GM19372 (cell line): ENCODE measurements at regions not wholly inside any gene's neighbourhood (a gene's known extent, or its start where the extent isn't known, plus 50 kb on each side); places are given as distances from the start of the nearest gene placed in this dataset.

Source experiments
- ATAC-seq: cut with Tn5 transposase; IDR thresholded peaks from one replicate; pipeline ENCODE4 v1.9.1; 2021; ENCODE audit warnings: mild to moderate bottlenecking, low read depth, moderate library complexity; ENCODE audit not compliant: unreplicated experiment

- ATAC-seq: no peak
Observed at GRCh38 chr4:89439533-89439932, 131.9 kb upstream of the GPRIN3 start.

GRCh38 chr4:89438102-89438831 lies 130.7 kb upstream of the GPRIN3 start:
- ATAC-seq: peak; percentile 64

GRCh38 chr4:89434364-89434988 lies 126.9 kb upstream of the GPRIN3 start:
- no peak for ATAC-seq

- no peak for ATAC-seq
Observed at GRCh38 chr4:89427782-89428181, 120.2 kb upstream of the GPRIN3 start.

GRCh38 chr4:89425023-89425422 lies 117.4 kb upstream of the GPRIN3 start:
- ATAC-seq: no peak

GRCh38 chr4:89422441-89422990 lies 114.9 kb upstream of the GPRIN3 start:
- no peak for ATAC-seq

GRCh38 chr4:89420507-89420906 lies 112.9 kb upstream of the GPRIN3 start:
- ATAC-seq: no peak

GRCh38 chr4:89419111-89419695 lies 111.6 kb upstream of the GPRIN3 start:
- no peak for ATAC-seq

GRCh38 chr4:89416960-89417359 lies 109.4 kb upstream of the GPRIN3 start:
- ATAC-seq: no peak

GRCh38 chr4:89413518-89413917 lies 105.9 kb upstream of the GPRIN3 start:
- ATAC-seq: no peak

- no peak for ATAC-seq
Observed at GRCh38 chr4:89411539-89412309, 104.1 kb upstream of the GPRIN3 start.

GRCh38 chr4:89410687-89411086 lies 103.1 kb upstream of the GPRIN3 start:
- ATAC-seq: no peak

- ATAC-seq: no peak
Observed at GRCh38 chr4:89404530-89404929, 96.9 kb upstream of the GPRIN3 start.

GRCh38 chr4:89403826-89404225 lies 96.2 kb upstream of the GPRIN3 start:
- no peak for ATAC-seq

GRCh38 chr4:89400287-89401035 lies 92.9 kb upstream of the GPRIN3 start:
- ATAC-seq: no peak

- ATAC-seq: no peak
Observed at GRCh38 chr4:89398644-89399043, 91.0 kb upstream of the GPRIN3 start.

- no peak for ATAC-seq
Observed at GRCh38 chr4:89398146-89398545, 90.5 kb upstream of the GPRIN3 start.

- no peak for ATAC-seq
Observed at GRCh38 chr4:89397441-89397840, 89.8 kb upstream of the GPRIN3 start.

GRCh38 chr4:89382439-89382838 lies 74.8 kb upstream of the GPRIN3 start:
- ATAC-seq: no peak

- ATAC-seq: no peak
Observed at GRCh38 chr4:89380980-89381379, 73.4 kb upstream of the GPRIN3 start.
